ENCODE measurements at regions not wholly inside any gene's neighbourhood (a gene's known extent, or its start where the extent isn't known, plus 50 kb on each side); places are given as distances from the start of the nearest gene placed in this dataset.
"Not testable (repeated sequence)": the region's sequence is repeated elsewhere in the genome, so short reads cannot be mapped to it uniquely, and the experiment has no call there.

- no peaks in the 10 kb centered on the region for H3K9me3 ChIP-seq (ENCODE audit: control insufficient read depth in 1 of 2, insufficient read depth in 1 of 2, low read length in 2 of 2)
- H3K36me3 ChIP-seq (ENCODE audit: insufficient read depth, low read length), result no peaks in the 10 kb centered on the region
- H3K27me3 Mint-ChIP-seq, result no peaks in the 10 kb centered on the region
- ATAC-seq (ENCODE audit: poor library complexity) (no peak), DNase-seq (no peak)
- no peak overlapping the region for H3K27ac Mint-ChIP-seq
- CTCF ChIA-PET, result no interaction called here
- intact Hi-C loops (cut with DNase I, micrococcal nuclease), result no loop called here
- POLR2A ChIA-PET, result no interaction called here
- H3K27ac ChIP-seq (ENCODE audit: low read depth in 1 of 2, low read length in 2 of 2), result no peak overlapping the region
- H3K9me3 Mint-ChIP-seq, result no peaks in the 10 kb centered on the region
- H3K4me3 Mint-ChIP-seq, result no peak overlapping the region
- H3K4me1 ChIP-seq (ENCODE audit: insufficient read depth, low read length), result no peaks in the 10 kb centered on the region
- no peaks in the 10 kb centered on the region for H3K36me3 Mint-ChIP-seq (ENCODE audit: low read depth)
- no peaks in the 10 kb centered on the region for H3K27me3 ChIP-seq (ENCODE audit: control insufficient read depth in 1 of 2, insufficient read depth in 2 of 2, low read length in 2 of 2)
- TF ChIP-seq CTCF (IDR thresholded peaks at IDR 0.05), result no peak
- no peak overlapping the region for H3K4me3 ChIP-seq (ENCODE audit: low read length)
- H3K4me1 Mint-ChIP-seq (ENCODE audit: low read depth), result no peaks in the 10 kb centered on the region
These were observed 417.4 kb downstream of the NDFIP2 start for GRCh38 chr13:79898202-79898826.

GRCh38 chr13:79896851-79897250 is 415.9 kb downstream of the NDFIP2 start:
- no peaks in the 10 kb centered on the region for H3K4me1 Mint-ChIP-seq (ENCODE audit: low read depth)
- CTCF ChIA-PET, result no interaction called here

GRCh38 chr13:79895416-79895815 is 414.5 kb downstream of the NDFIP2 start:
- H3K27me3 Mint-ChIP-seq, result no peaks in the 10 kb centered on the region
- no peaks in the 10 kb centered on the region for H3K36me3 ChIP-seq (ENCODE audit: insufficient read depth, low read length)
- POLR2A ChIA-PET, result no interaction called here
- H3K27ac ChIP-seq (ENCODE audit: low read depth in 1 of 2, low read length in 2 of 2), result no peak overlapping the region
- no peak overlapping the region for H3K27ac Mint-ChIP-seq
- no peaks in the 10 kb centered on the region for H3K4me1 Mint-ChIP-seq (ENCODE audit: low read depth)
- H3K4me3 ChIP-seq (ENCODE audit: low read length), result no peak overlapping the region
- DNase-seq (no peak), ATAC-seq (ENCODE audit: poor library complexity) (no peak)
- no peaks in the 10 kb centered on the region for H3K9me3 Mint-ChIP-seq
- CTCF ChIA-PET, result no interaction called here
- intact Hi-C loops (cut with DNase I, micrococcal nuclease), result no loop called here
- TF ChIP-seq CTCF (IDR thresholded peaks at IDR 0.05), result no peak
- no peaks in the 10 kb centered on the region for H3K36me3 Mint-ChIP-seq (ENCODE audit: low read depth)
- no peaks in the 10 kb centered on the region for H3K27me3 ChIP-seq (ENCODE audit: control insufficient read depth in 1 of 2, insufficient read depth in 2 of 2, low read length in 2 of 2)
- no peaks in the 10 kb centered on the region for H3K9me3 ChIP-seq (ENCODE audit: control insufficient read depth in 1 of 2, insufficient read depth in 1 of 2, low read length in 2 of 2)
- H3K4me3 Mint-ChIP-seq, result no peak overlapping the region
- no peaks in the 10 kb centered on the region for H3K4me1 ChIP-seq (ENCODE audit: insufficient read depth, low read length)

More at GRCh38 chr13:79896851-79897250, 415.9 kb downstream of the NDFIP2 start:
- no peak overlapping the region for H3K27ac Mint-ChIP-seq
- H3K4me3 Mint-ChIP-seq, result no peak overlapping the region
- no peaks in the 10 kb centered on the region for H3K27me3 ChIP-seq (ENCODE audit: control insufficient read depth in 1 of 2, insufficient read depth in 2 of 2, low read length in 2 of 2)
- no peaks in the 10 kb centered on the region for H3K27me3 Mint-ChIP-seq
- intact Hi-C loops (cut with DNase I, micrococcal nuclease), result no loop called here
- H3K9me3 ChIP-seq (ENCODE audit: control insufficient read depth in 1 of 2, insufficient read depth in 1 of 2, low read length in 2 of 2), result no peaks in the 10 kb centered on the region
- no peaks in the 10 kb centered on the region for H3K4me1 ChIP-seq (ENCODE audit: insufficient read depth, low read length)
- no peak overlapping the region for H3K27ac ChIP-seq (ENCODE audit: low read depth in 1 of 2, low read length in 2 of 2)
- H3K4me3 ChIP-seq (ENCODE audit: low read length), result no peak overlapping the region
- H3K36me3 Mint-ChIP-seq (ENCODE audit: low read depth), result no peaks in the 10 kb centered on the region
- no peaks in the 10 kb centered on the region for H3K36me3 ChIP-seq (ENCODE audit: insufficient read depth, low read length)
- ATAC-seq (ENCODE audit: poor library complexity) (no peak), DNase-seq (no peak)
- TF ChIP-seq CTCF (IDR thresholded peaks at IDR 0.05), result no peak
- H3K9me3 Mint-ChIP-seq, result no peaks in the 10 kb centered on the region
- POLR2A ChIA-PET, result no interaction called here

- H3K36me3 Mint-ChIP-seq (ENCODE audit: low read depth); H3K27ac Mint-ChIP-seq; ATAC-seq (ENCODE audit: poor library complexity); DNase-seq; H3K4me1 ChIP-seq (ENCODE audit: insufficient read depth, low read length); H3K27me3 Mint-ChIP-seq; H3K4me3 ChIP-seq (ENCODE audit: low read length); CTCF ChIA-PET; H3K9me3 ChIP-seq (ENCODE audit: control insufficient read depth in 1 of 2, insufficient read depth in 1 of 2, low read length in 2 of 2); H3K4me1 Mint-ChIP-seq (ENCODE audit: low read depth); POLR2A ChIA-PET; H3K9me3 Mint-ChIP-seq; H3K36me3 ChIP-seq (ENCODE audit: insufficient read depth, low read length); H3K4me3 Mint-ChIP-seq; H3K27me3 ChIP-seq (ENCODE audit: control insufficient read depth in 1 of 2, insufficient read depth in 2 of 2, low read length in 2 of 2); H3K27ac ChIP-seq (ENCODE audit: low read depth in 1 of 2, low read length in 2 of 2); intact Hi-C loops (cut with DNase I, micrococcal nuclease): not testable (repeated sequence)
These were observed 406.3 kb downstream of the NDFIP2 start for GRCh38 chr13:79887278-79887677.

All from CD4-positive, alpha-beta T cell (primary cell).